ENCODE measurements at regions not wholly inside any gene's neighbourhood (a gene's known extent, or its start where the extent isn't known, plus 50 kb on each side); places are given as distances from the start of the nearest gene placed in this dataset.

GRCh38 chr3:159866201-159866746, 122.4 kb upstream of the IL12A start:
- Mint-ChIP-seq H3K4me3 (no peak overlapping the region), H3K27ac (no peak overlapping the region), H3K27me3 (ENCODE audit: insufficient read depth, low read depth, poor library complexity) (no peaks in the 10 kb centered on the region), H3K9me3 (no peaks in the 10 kb centered on the region), H3K36me3 (ENCODE audit: low read depth) (no peaks in the 10 kb centered on the region), H3K4me1 (peaks cover 12% of the 10 kb centered on the region)
- Histone ChIP-seq H3K79me2 (replicated peaks; ENCODE audit: insufficient read depth) (peaks cover 32% of the 10 kb centered on the region), H3K36me3 (ENCODE audit: insufficient read depth) (no peaks in the 10 kb centered on the region), H3K4me2 (no peak overlapping the region), H3K4me1 (ENCODE audit: insufficient read depth) (peaks cover 15% of the 10 kb centered on the region), H3K9me2 (ENCODE audit: insufficient read depth) (no peaks in the 10 kb centered on the region), H2AFZ (no peak overlapping the region), H3F3A (replicated peaks; ENCODE audit: low read depth) (no peaks in the 10 kb centered on the region), H3K4me3 (no peak overlapping the region), H3K27me3 (ENCODE audit: insufficient read depth) (no peaks in the 10 kb centered on the region), H3K27ac (ENCODE audit: low read depth) (no peak overlapping the region), H4K20me1 (replicated peaks; ENCODE audit: insufficient read depth) (no peaks in the 10 kb centered on the region)
- TF ChIP-seq NANOG (IDR thresholded peaks at IDR 0.05; ENCODE audit: borderline replicate concordance) (no peak), STAT1 (IDR thresholded peaks at IDR 0.05; ENCODE audit: unreplicated experiment) (no peak), ETS1 (IDR thresholded peaks at IDR 0.05) (no peak), ZNF114 (CRISPR knock-in tag; IDR thresholded peaks at IDR 0.05) (no peak), EZH2 (IDR thresholded peaks at IDR 0.05; ENCODE audit: low read depth, unreplicated experiment) (no peak), REST (IDR thresholded peaks at IDR 0.05; ENCODE audit: unreplicated experiment) (no peak), JUNB (IDR thresholded peaks at IDR 0.05; ENCODE audit: unreplicated experiment) (no peak), POLR2AphosphoS5 (IDR thresholded peaks at IDR 0.05; ENCODE audit: low read depth) (no peak), ZNF462 (CRISPR knock-in tag; IDR thresholded peaks at IDR 0.05) (no peak)
- ATAC-seq (no peak), DNase-seq (ENCODE audit: low spot score) (no peak)
